ENCODE measurements at regions not wholly inside any gene's neighbourhood (a gene's known extent, or its start where the extent isn't known, plus 50 kb on each side); places are given as distances from the start of the nearest gene placed in this dataset.
A peak's percentile ranks its signal among the peaks of the same experiment; 100 is the strongest.

GRCh38 chr14:100440207-100440631 lies 117.1 kb downstream of the SLC25A47 start:
- TF ChIP-seq CTCF (IDR thresholded peaks at IDR 0.05; ENCODE audit: control extremely low read depth in 1 of 3, insufficient read depth in 1 of 3, low read depth in 1 of 3, low read length in 3 of 3) (peak; percentile 79 to 84 (median 79)), MAFK (IDR thresholded peaks at IDR 0.05; ENCODE audit: low read depth, low read length) (no peak; the same call in 1 of the 2 replicates), YY1 (IDR thresholded peaks at IDR 0.05; ENCODE audit: low read depth, low read length) (no peak), POLR2AphosphoS5 (IDR thresholded peaks at IDR 0.05; ENCODE audit: low read depth, low read length) (no peak), POLR2A (IDR thresholded peaks at IDR 0.05; ENCODE audit: control extremely low read depth in 1 of 2, low read depth in 2 of 2, low read length in 2 of 2) (no peak), USF2 (IDR thresholded peaks at IDR 0.05; ENCODE audit: low read length) (no peak), EGR1 (IDR thresholded peaks at IDR 0.05; ENCODE audit: borderline replicate concordance, low read depth, low read length) (no peak; the same call in 1 of the 2 replicates), NRF1 (IDR thresholded peaks at IDR 0.05; ENCODE audit: low read depth, low read length) (no peak), KDM1A (IDR thresholded peaks at IDR 0.05; ENCODE audit: borderline replicate concordance, low read length) (no peak), GABPA (IDR thresholded peaks at IDR 0.05; ENCODE audit: borderline replicate concordance, insufficient read depth, low read length) (no peak), ASH2L (IDR thresholded peaks at IDR 0.05; ENCODE audit: low read length) (no peak), ZNF274 (IDR thresholded peaks at IDR 0.05; ENCODE audit: borderline replicate concordance, extremely low read depth, low read length) (no peak)

Measured in H1 (cell line).